OCI-LY3 (cell line): ENCODE measurements at regions not wholly inside any gene's neighbourhood (a gene's known extent, or its start where the extent isn't known, plus 50 kb on each side); places are given as distances from the start of the nearest gene placed in this dataset.

Source experiments
- H2AFZ ChIP-seq: fragments of 200-600, 300-600 bp; shearing (Covaris generic); 2 replicates; pipeline ENCODE4 v1.6.0; 2014; ENCODE audit warnings: antibody characterized with exemption, low read depth, low read length
- H3K27ac ChIP-seq: fragments of 200-600, 300-600 bp; sonication (generic); 2 replicates; pipeline ENCODE4 v1.5.1; 2014; ENCODE audit warnings: mild to moderate bottlenecking, low read length, moderate library complexity, mixed read lengths
- H3K27me3 ChIP-seq: fragments of 200-600, 300-600 bp; sonication (generic); 2 replicates; pipeline ENCODE4 v1.6.1; 2014; ENCODE audit warnings: low read depth, low read length, mixed read lengths
- H3K36me3 ChIP-seq: fragments of 200-600, 300-600 bp; sonication (generic); replicated peaks from 2 replicates; pipeline ENCODE3; 2014; ENCODE audit warnings: low read depth, low read length, mixed read lengths
- H3K4me1 ChIP-seq: fragments of 300-600, 200-600 bp; sonication (generic); 2 replicates; pipeline ENCODE4 v1.6.1; 2014; ENCODE audit warnings: low read length, mixed read lengths
- H3K4me2 ChIP-seq: fragments of 200-600, 300-600 bp; sonication (generic); 2 replicates; pipeline ENCODE4 v1.6.1; 2014; ENCODE audit warnings: low read length, mixed read lengths
- H3K4me3 ChIP-seq: fragments of 300-600, 200-600 bp; sonication (generic); 2 replicates; pipeline ENCODE4 v1.5.1; 2014; ENCODE audit warnings: antibody characterized with exemption, mild to moderate bottlenecking, low read length, moderate library complexity
- H3K79me2 ChIP-seq: fragments of 300-600, 200-600 bp; shearing (Covaris generic); 2 replicates; pipeline ENCODE4 v1.6.1; 2014; ENCODE audit warnings: mild to moderate bottlenecking, low read length, mixed read lengths
- H3K9ac ChIP-seq: fragments of 300-600, 200-600 bp; shearing (Covaris generic); 2 replicates; pipeline ENCODE4 v1.6.0; 2014; ENCODE audit warnings: mild to moderate bottlenecking, low read length, moderate library complexity
- H3K9me3 ChIP-seq: fragments of 200-600, 300-600 bp; shearing (Covaris generic); 2 replicates; pipeline ENCODE4 v1.6.1; 2014; ENCODE audit warnings: low read length, mixed read lengths; ENCODE audit not compliant: insufficient read depth
- H4K20me1 ChIP-seq: fragments of 200-600, 300-600 bp; sonication (generic); 2 replicates; pipeline ENCODE4 v1.6.1; 2016; ENCODE audit warnings: low read length, mixed read lengths; ENCODE audit not compliant: insufficient read depth
- EZH2phosphoT487 ChIP-seq: fragments of 200-600 bp; shearing (Covaris generic); IDR thresholded peaks from 2 replicates; pipeline ENCODE4 v1.6.1; 2018; ENCODE audit warnings: antibody characterized with exemption, mixed run types, low read depth
- TF ChIP-seq, protein P1 (sequence below): fragments of 200-600, 300-600 bp; sonication (generic); IDR thresholded peaks from 2 replicates; pipeline ENCODE4 v1.5.1; 2014; ENCODE audit warnings: antibody characterized with exemption, low read length, low read depth

DNA sequence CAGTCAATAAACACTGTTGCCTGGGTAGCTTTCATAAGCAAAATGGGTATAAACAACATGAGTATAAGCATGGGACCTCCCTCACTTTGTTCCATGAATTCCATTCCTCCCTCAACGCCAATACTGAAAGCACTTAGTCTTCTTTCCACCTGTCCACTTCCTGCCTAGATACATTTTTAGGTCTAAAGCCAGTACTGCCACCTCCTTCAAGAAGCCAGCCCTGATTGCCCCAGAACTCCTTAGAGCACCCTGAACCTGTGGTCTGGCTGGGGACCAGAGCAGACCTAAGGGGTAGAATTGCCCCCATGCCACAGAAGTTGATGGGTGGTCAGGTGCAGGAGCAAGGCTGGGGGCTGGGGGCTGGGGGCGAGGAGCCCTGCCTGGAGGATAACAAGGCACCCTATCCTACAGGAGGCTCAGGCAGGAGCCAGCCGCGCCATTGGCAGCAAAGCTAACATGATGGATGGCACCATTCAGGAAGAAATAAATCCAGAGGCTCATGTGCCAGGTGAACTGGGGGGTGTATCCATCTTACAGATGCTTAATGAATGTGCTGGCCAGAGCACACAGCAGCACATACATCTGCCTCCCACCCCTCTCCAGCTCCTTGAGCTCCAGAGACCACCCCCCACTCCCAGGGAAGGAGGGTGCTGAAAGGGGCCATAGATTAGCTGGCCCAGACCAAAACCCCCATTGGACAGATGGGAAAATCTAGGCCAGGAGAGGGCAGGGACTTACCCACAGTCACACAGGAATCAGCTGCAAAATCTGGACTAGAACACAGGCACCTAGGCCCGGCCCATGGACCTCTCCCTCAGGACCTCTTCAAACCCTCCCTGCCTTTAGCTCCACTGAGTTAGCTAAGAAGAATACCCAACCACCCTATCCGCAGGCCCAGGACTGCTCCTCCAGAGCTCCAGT, 113.8 kb upstream of the LINGO1 start:
- TF ChIP-seq EZH2phosphoT487 = no peak
- TF ChIP-seq, protein P1, sequence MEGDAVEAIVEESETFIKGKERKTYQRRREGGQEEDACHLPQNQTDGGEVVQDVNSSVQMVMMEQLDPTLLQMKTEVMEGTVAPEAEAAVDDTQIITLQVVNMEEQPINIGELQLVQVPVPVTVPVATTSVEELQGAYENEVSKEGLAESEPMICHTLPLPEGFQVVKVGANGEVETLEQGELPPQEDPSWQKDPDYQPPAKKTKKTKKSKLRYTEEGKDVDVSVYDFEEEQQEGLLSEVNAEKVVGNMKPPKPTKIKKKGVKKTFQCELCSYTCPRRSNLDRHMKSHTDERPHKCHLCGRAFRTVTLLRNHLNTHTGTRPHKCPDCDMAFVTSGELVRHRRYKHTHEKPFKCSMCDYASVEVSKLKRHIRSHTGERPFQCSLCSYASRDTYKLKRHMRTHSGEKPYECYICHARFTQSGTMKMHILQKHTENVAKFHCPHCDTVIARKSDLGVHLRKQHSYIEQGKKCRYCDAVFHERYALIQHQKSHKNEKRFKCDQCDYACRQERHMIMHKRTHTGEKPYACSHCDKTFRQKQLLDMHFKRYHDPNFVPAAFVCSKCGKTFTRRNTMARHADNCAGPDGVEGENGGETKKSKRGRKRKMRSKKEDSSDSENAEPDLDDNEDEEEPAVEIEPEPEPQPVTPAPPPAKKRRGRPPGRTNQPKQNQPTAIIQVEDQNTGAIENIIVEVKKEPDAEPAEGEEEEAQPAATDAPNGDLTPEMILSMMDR = no peak
- Histone ChIP-seq H3K4me3 (no peak overlapping the region), H4K20me1 (no peaks in the 10 kb centered on the region), H3K4me2 (no peak overlapping the region), H3K27ac (no peak overlapping the region), H3K9me3 (no peaks in the 10 kb centered on the region), H3K27me3 (peaks cover 29% of the 10 kb centered on the region), H3K4me1 (no peaks in the 10 kb centered on the region), H3K36me3 (no peaks in the 10 kb centered on the region), H2AFZ (no peak overlapping the region), H3K79me2 (no peaks in the 10 kb centered on the region), H3K9ac (no peak overlapping the region)

DNA sequence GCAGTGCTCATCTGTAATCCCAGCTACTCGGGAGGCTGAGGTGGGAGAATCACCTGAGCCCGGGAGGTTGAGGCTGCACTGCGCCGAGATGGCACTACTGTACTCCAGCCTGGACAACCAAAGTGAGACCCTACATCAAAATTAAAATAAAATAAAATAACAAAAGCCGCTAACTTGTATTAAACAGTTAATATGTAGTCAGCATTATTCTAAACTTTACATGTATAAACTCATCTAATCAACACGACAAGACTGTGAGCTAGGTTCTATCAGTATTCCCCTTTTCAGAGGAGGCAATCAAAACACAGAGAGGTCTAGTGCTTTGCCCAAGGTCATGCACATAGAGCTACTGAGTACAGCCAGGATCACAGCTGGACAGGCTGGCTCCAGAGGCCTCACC, 111.7 kb upstream of the LINGO1 start:
- Histone ChIP-seq H3K9me3 (no peaks in the 10 kb centered on the region), H4K20me1 (no peaks in the 10 kb centered on the region), H3K4me2 (no peak overlapping the region), H3K27me3 (peaks cover 34% of the 10 kb centered on the region), H3K4me3 (no peak overlapping the region), H3K4me1 (no peaks in the 10 kb centered on the region), H3K9ac (no peak overlapping the region), H2AFZ (no peak overlapping the region), H3K79me2 (no peaks in the 10 kb centered on the region), H3K27ac (no peak overlapping the region), H3K36me3 (no peaks in the 10 kb centered on the region)
- TF ChIP-seq, protein P1 = no peak

DNA sequence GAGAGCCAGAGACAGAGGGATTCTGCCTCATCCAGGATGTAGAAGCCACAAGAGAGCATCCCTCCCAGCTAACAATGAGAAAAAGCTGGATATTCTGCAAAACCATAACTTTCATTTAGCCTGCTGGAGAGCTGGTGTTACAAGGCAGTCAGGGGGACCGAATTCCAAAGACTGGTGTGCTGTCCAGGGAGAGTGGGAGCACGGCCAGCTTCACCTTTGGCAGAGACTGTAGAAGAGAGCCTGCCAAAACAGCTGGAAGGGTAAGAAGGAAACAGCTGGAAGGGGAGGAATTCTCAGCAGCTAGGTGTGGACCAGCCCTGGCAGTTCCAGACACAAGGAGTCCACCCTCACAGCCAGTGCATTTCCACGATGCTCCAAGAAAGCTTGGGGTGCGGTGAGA, 109.9 kb upstream of the LINGO1 start:
- no peaks in the 10 kb centered on the region for H4K20me1 ChIP-seq
- no peaks in the 10 kb centered on the region for H3K36me3 ChIP-seq
- H3K4me2 ChIP-seq = no peak overlapping the region
- H2AFZ ChIP-seq = no peak overlapping the region
- H3K79me2 ChIP-seq = no peaks in the 10 kb centered on the region
- TF ChIP-seq, protein P1 = no peak
- TF ChIP-seq EZH2phosphoT487 = no peak
- H3K9ac ChIP-seq = no peak overlapping the region
- H3K27ac ChIP-seq = no peak overlapping the region
- H3K4me3 ChIP-seq = no peak overlapping the region
- no peaks in the 10 kb centered on the region for H3K9me3 ChIP-seq
- peaks cover 30% of the 10 kb centered on the region for H3K27me3 ChIP-seq
- H3K4me1 ChIP-seq = peaks cover 2% of the 10 kb centered on the region; the same call in 1 of the 2 replicates

DNA sequence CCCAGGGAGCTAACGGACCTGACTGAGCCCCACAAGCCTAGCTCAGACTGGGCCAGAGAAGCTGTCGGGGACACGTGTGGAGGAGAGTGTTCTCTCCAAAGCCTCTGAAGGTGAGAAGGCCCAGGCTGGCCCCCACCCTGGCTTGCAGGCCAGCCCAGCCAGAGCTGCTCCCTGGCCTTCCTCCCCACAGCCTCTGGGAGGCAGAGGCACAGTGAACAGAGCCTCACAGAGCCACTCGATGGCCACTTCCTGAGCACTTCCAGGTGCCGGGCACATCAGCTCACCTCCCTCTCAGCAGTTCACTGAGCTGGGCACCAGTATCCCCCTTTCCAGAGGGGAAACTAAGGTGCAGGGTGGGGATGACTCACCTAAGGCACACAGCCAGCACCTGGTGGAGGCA, 109.4 kb upstream of the LINGO1 start:
- Histone ChIP-seq H3K9ac (no peak overlapping the region), H3K36me3 (no peaks in the 10 kb centered on the region), H3K4me1 (peaks cover 6% of the 10 kb centered on the region; the same call in 1 of the 2 replicates), H3K27me3 (peaks cover 27% of the 10 kb centered on the region), H3K9me3 (no peaks in the 10 kb centered on the region), H3K4me2 (no peak overlapping the region), H3K79me2 (no peaks in the 10 kb centered on the region), H4K20me1 (no peaks in the 10 kb centered on the region), H2AFZ (no peak overlapping the region), H3K27ac (no peak overlapping the region), H3K4me3 (no peak overlapping the region)
- TF ChIP-seq, protein P1 = no peak
- no peak for TF ChIP-seq EZH2phosphoT487
